ENCODE measurements at regions not wholly inside any gene's neighbourhood (a gene's known extent, or its start where the extent isn't known, plus 50 kb on each side); places are given as distances from the start of the nearest gene placed in this dataset.

GRCh38 chr20:59498291-59498690 is 106.0 kb upstream of the PHACTR3 start:
- Histone ChIP-seq H3K27ac (no peak overlapping the region), H3K4me3 (no peak overlapping the region), H3K9me3 (peaks cover 0 to 11% (median 0%) of the 10 kb centered on the region in 11 donors), H3K36me3 (no peaks in the 10 kb centered on the region), H3K4me1 (no peaks in the 10 kb centered on the region), H3K27me3 (peaks cover 5 to 56% (median 30%) of the 10 kb centered on the region in 7 donors)
- TF ChIP-seq CTCF (IDR thresholded peaks at IDR 0.05), result no peak
- intact Hi-C loops (cut with DNase I), result loop anchor here in 8 of 10 donors (5.0 to 10.0 kb wide), 5 partner anchors 413 to 633 kb away; no protein-coding TSS in a partner anchor
- ATAC-seq, result no peak
- no peak for DNase-seq
- WGBS, 2 donors, result 82 to 90% methylated on average over 3 of the region's 3 CpGs

GRCh38 chr20:59499863-59500262 is 104.5 kb upstream of the PHACTR3 start:
- intact Hi-C loops (cut with DNase I), result loop anchor here in 8 of 10 donors (5.0 to 10.0 kb wide), 5 partner anchors 415 to 635 kb away; no protein-coding TSS in a partner anchor
- H3K4me3 ChIP-seq, result no peak overlapping the region

GRCh38 chr20:59508729-59509128 is 95.6 kb upstream of the PHACTR3 start:
- TF ChIP-seq CTCF (IDR thresholded peaks at IDR 0.05), result no peak
- Histone ChIP-seq H3K9me3 (peaks cover 0 to 10% (median 0%) of the 10 kb centered on the region in 11 donors), H3K4me3 (no peak overlapping the region), H3K27ac (no peak overlapping the region), H3K36me3 (no peaks in the 10 kb centered on the region), H3K27me3 (peaks cover 0 to 19% (median 18%) of the 10 kb centered on the region in 7 donors), H3K4me1 (no peaks in the 10 kb centered on the region)
- DNase-seq (no peak), ATAC-seq (no peak)
- intact Hi-C loops (cut with DNase I), result no loop called here
- 62 to 63% methylated on average over 3 of the region's 3 CpGs for whole genome bisulfite sequencing, 2 donors

More at GRCh38 chr20:59499863-59500262, 104.5 kb upstream of the PHACTR3 start:
- no peaks in the 10 kb centered on the region for H3K4me1 ChIP-seq
- H3K36me3 ChIP-seq, result no peaks in the 10 kb centered on the region
- DNase-seq (no peak), ATAC-seq (no peak)
- peaks cover 0 to 15% (median 0%) of the 10 kb centered on the region in 11 donors for H3K9me3 ChIP-seq
- TF ChIP-seq CTCF (IDR thresholded peaks at IDR 0.05), result no peak
- no peak overlapping the region for H3K27ac ChIP-seq
- H3K27me3 ChIP-seq, result peaks cover 5 to 49% (median 23%) of the 10 kb centered on the region in 7 donors

GRCh38 chr20:59512651-59513050 is 91.7 kb upstream of the PHACTR3 start:
- H3K36me3 ChIP-seq, result no peaks in the 10 kb centered on the region
- intact Hi-C loops (cut with DNase I), result no loop called here
- peaks cover 4 to 47% (median 40%) of the 10 kb centered on the region in 7 donors for H3K27me3 ChIP-seq
- no peak overlapping the region for H3K27ac ChIP-seq
- no peak overlapping the region for H3K4me3 ChIP-seq
- no peaks in the 10 kb centered on the region for H3K9me3 ChIP-seq
- no peak for DNase-seq
- WGBS, 2 donors, result 79 to 85% methylated on average over 5 of the region's 5 CpGs
- no peaks in the 10 kb centered on the region for H3K4me1 ChIP-seq
- ATAC-seq, result no peak
- no peak for TF ChIP-seq CTCF (IDR thresholded peaks at IDR 0.05)

Data from heart right ventricle (tissue), 16 donors.